Transverse colon (tissue), 3 donors: ENCODE measurements at regions not wholly inside any gene's neighbourhood (a gene's known extent, or its start where the extent isn't known, plus 50 kb on each side); places are given as distances from the start of the nearest gene placed in this dataset.

Experiments used
- EP300 ChIP-seq: sonication (generic); formaldehyde crosslinking; IDR thresholded peaks from one replicate; pipeline ENCODE4 v1.6.1; 2017; ENCODE audit warnings: antibody characterized with exemption, low read depth
- POLR2A ChIP-seq: fragments of 450-650 bp; IDR thresholded peaks from one replicate; pipeline ENCODE4 v1.6.1; 2016; ENCODE audit warnings: antibody characterized with exemption, mild to moderate bottlenecking, moderate library complexity
- TF ChIP-seq, protein P1 (sequence below), 5 experiments: fragments of 200-600 bp in 3 of 5; fragments of 450-650 bp in 2 of 5; sonication (generic) in 3 of 5; IDR thresholded peaks; 1 replicate in 2 of 5; 2 replicates in 3 of 5; pipeline ENCODE4 v1.5.1; 2016 to 2017; ENCODE audit warnings: antibody characterized with exemption in 5 of 5, inconsistent platforms in 3 of 5, mild to moderate bottlenecking in 2 of 5, moderate library complexity in 1 of 5

DNA sequence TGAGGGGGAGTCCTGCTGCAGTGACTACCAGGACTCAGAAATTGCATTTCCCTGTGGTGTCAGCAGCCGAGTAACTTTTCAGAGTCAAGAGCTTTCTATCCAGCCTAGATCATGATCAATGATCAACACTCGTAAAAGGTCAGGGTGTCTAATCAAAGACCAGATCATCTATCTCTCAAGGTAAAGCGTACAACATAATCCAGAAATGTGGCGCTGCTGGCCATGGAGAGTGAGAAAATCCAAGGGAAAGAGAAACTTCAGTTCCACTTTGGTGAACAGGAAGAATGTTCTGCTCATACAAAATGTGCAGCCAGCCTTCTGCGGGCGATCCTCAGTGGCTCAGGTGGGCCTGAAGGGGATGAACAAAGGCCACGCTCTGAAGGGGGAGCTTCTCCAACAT, 1005.8 kb upstream of the NR2F2 start:
- TF ChIP-seq, protein P1, sequence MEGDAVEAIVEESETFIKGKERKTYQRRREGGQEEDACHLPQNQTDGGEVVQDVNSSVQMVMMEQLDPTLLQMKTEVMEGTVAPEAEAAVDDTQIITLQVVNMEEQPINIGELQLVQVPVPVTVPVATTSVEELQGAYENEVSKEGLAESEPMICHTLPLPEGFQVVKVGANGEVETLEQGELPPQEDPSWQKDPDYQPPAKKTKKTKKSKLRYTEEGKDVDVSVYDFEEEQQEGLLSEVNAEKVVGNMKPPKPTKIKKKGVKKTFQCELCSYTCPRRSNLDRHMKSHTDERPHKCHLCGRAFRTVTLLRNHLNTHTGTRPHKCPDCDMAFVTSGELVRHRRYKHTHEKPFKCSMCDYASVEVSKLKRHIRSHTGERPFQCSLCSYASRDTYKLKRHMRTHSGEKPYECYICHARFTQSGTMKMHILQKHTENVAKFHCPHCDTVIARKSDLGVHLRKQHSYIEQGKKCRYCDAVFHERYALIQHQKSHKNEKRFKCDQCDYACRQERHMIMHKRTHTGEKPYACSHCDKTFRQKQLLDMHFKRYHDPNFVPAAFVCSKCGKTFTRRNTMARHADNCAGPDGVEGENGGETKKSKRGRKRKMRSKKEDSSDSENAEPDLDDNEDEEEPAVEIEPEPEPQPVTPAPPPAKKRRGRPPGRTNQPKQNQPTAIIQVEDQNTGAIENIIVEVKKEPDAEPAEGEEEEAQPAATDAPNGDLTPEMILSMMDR (IDR thresholded peaks at IDR 0.05) = no peak
- TF ChIP-seq POLR2A = no peak
- no peak for TF ChIP-seq EP300
